HEK293T (cell line): ENCODE measurements at regions not wholly inside any gene's neighbourhood (a gene's known extent, or its start where the extent isn't known, plus 50 kb on each side); places are given as distances from the start of the nearest gene placed in this dataset.

Experiments
- BHLHE40 ChIP-seq: fragments of 450-650 bp; IDR thresholded peaks from 2 replicates; pipeline ENCODE4 v1.6.1; 2016; ENCODE audit warnings: mild to moderate bottlenecking, moderate library complexity, borderline replicate concordance
- FOXM1 ChIP-seq: fragments of 450-650 bp; IDR thresholded peaks from 2 replicates; pipeline ENCODE4 v1.6.1; 2017; ENCODE audit warnings: mild to moderate bottlenecking, borderline replicate concordance
- L3MBTL2 ChIP-seq: fragments of 450-650 bp; conservative IDR thresholded peaks from 2 replicates; pipeline ENCODE4 v1.6.1; 2016; ENCODE audit warnings: mild to moderate bottlenecking
- LEF1 ChIP-seq: fragments of 450-650 bp; IDR thresholded peaks from 2 replicates; pipeline ENCODE4 v1.6.1; 2017; ENCODE audit warnings: mild to moderate bottlenecking, borderline replicate concordance
- SP1 ChIP-seq: fragments of 450-650 bp; IDR thresholded peaks from 2 replicates; pipeline ENCODE4 v1.6.1; 2017
- SUZ12 ChIP-seq: fragments of 450-650 bp; IDR thresholded peaks from 2 replicates; pipeline ENCODE4 v1.6.1; 2016; ENCODE audit warnings: mild to moderate bottlenecking
- ZNF384 ChIP-seq: fragments of 450-650 bp; IDR thresholded peaks from 2 replicates; pipeline ENCODE4 v1.6.1; 2016

DNA sequence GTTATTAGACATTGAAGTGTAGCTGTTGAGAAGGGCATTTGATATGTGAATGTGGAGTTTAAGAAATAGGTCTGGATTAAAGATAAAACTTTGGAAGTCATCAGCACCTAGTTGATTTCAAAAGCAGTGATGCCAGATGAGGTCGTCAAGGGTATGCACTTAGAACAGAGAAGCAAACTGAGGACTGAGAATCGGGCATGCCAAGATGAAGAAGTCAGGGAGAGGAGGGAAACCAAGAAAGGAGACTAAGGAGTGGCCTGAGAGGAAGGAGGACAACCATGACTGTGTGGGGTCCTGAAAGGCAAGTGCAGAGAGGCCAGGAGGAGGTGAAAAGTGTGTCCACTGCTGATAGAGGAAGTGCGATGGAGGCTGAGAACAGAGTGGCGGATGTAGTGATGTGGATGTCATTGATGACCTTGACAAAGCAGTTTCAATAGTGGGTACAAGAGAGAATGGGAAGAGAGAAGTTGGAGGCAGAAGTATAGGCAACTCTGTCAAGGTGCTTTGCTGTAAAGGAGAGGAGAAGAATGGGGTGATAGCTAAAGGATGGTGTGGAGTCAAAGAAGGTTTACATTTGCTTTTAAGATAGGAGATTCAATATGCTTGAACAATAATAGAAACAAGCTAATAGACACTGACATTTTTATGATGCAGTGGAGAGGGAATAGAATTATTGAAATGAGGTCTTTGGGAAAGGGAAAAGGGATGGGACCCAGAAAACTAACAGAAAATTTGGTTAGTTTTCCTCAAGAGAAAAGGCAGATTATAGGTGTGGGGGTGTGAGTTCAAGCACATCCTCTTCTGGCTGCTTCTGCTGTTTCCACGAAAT, 139.7 kb upstream of the TMEM170B start:
- TF ChIP-seq L3MBTL2 = no peak
- TF ChIP-seq BHLHE40 = no peak
- no peak for TF ChIP-seq FOXM1
- TF ChIP-seq SP1 = no peak
- TF ChIP-seq ZNF384 = no peak
- no peak for TF ChIP-seq SUZ12
- TF ChIP-seq LEF1 = no peak
